ENCODE measurements at regions not wholly inside any gene's neighbourhood (a gene's known extent, or its start where the extent isn't known, plus 50 kb on each side); places are given as distances from the start of the nearest gene placed in this dataset.

GRCh38 chr5:92852219-92852618 lies 728.8 kb downstream of the NR2F1-AS1 start:
- no peak for TF ChIP-seq CTCF (IDR thresholded peaks at IDR 0.05; ENCODE audit: insufficient read depth, low read length)
- TF ChIP-seq REST (IDR thresholded peaks at IDR 0.05; ENCODE audit: insufficient replicate concordance, low read depth) = no peak
- TF ChIP-seq POLR2AphosphoS5 (IDR thresholded peaks at IDR 0.05; ENCODE audit: low read depth) = no peak

Data from HL-60 (cell line).